ENCODE measurements at regions not wholly inside any gene's neighbourhood (a gene's known extent, or its start where the extent isn't known, plus 50 kb on each side); places are given as distances from the start of the nearest gene placed in this dataset.

DNA sequence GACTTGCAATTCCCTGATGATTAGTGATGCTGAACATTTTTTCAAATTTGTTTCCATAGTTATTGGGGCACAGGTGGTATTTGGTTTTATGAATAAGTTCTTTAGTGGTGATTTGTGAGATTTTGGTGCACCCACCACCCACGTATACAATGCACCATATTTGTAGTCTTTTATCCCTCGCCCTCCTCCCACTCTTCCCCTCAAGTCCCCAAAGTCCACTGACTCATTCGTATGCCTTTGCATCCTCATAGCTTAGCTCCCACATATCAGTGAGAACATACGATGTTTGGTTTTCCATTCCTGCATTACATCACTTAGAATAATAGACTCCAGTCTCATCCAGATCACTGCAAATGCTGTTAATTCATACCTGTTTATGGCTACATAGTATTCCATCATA lies 167.3 kb downstream of the MYLK4 start:
- TF ChIP-seq EZH2 (IDR thresholded peaks at IDR 0.05; ENCODE audit: borderline replicate concordance) (no peak), CTCF (IDR thresholded peaks at IDR 0.05; ENCODE audit: poor library complexity) (no peak)

Data from hepatocyte (in vitro differentiated cells).